KMS-11 (cell line): ENCODE measurements at regions not wholly inside any gene's neighbourhood (a gene's known extent, or its start where the extent isn't known, plus 50 kb on each side); places are given as distances from the start of the nearest gene placed in this dataset.

Experiments used
- H2AFZ ChIP-seq: fragments of 200-600 bp; sonication (generic); 2 replicates; pipeline ENCODE4 v1.6.1; 2016; ENCODE audit warnings: antibody characterized with exemption, mixed run types, low read depth
- H3K27ac ChIP-seq: fragments of 200-600 bp; sonication (generic); 2 replicates; pipeline ENCODE4 v1.6.1; 2016; ENCODE audit warnings: mild to moderate bottlenecking, mixed run types
- H3K27me3 ChIP-seq: fragments of 200-600 bp; sonication (generic); 2 replicates; pipeline ENCODE4 v1.6.1; 2017; ENCODE audit warnings: mild to moderate bottlenecking, low read depth, mixed run types, moderate library complexity; ENCODE audit not compliant: insufficient read depth
- H3K36me3 ChIP-seq: fragments of 200-600 bp; sonication (generic); 2 replicates; pipeline ENCODE4 v1.6.1; 2017; ENCODE audit warnings: mild to moderate bottlenecking, mixed run types; ENCODE audit not compliant: insufficient read depth
- H3K4me1 ChIP-seq: fragments of 200-600 bp; sonication (generic); 2 replicates; pipeline ENCODE4 v1.6.1; 2016; ENCODE audit warnings: mild to moderate bottlenecking, low read depth, mixed run types; ENCODE audit not compliant: poor library complexity, severe bottlenecking
- H3K4me2 ChIP-seq: fragments of 200-600 bp; sonication (generic); 2 replicates; pipeline ENCODE4 v1.7.0; 2016; ENCODE audit warnings: mild to moderate bottlenecking, mixed run types
- H3K4me3 ChIP-seq: fragments of 200-600 bp; sonication (generic); IDR thresholded peaks from 2 replicates; pipeline ENCODE4 v1.6.1; 2017; ENCODE audit warnings: low read depth, low read length, mixed read lengths; ENCODE audit not compliant: insufficient read depth
- H3K79me2 ChIP-seq: fragments of 200-600 bp; sonication (generic); 2 replicates; pipeline ENCODE4 v1.6.1; 2016; ENCODE audit warnings: low read depth, mixed run types; ENCODE audit not compliant: insufficient read depth
- H3K9ac ChIP-seq: fragments of 200-600 bp; sonication (generic); 2 replicates; pipeline ENCODE4 v1.6.1; 2016; ENCODE audit warnings: mild to moderate bottlenecking, mixed run types
- H4K20me1 ChIP-seq: fragments of 200-600 bp; sonication (generic); 2 replicates; pipeline ENCODE4 v1.6.1; 2016; ENCODE audit warnings: mild to moderate bottlenecking, mixed run types; ENCODE audit not compliant: insufficient read depth
- CTCF ChIP-seq: fragments of 200-600 bp; sonication (generic); conservative IDR thresholded peaks from 2 replicates; pipeline ENCODE4 v1.6.1; 2017; ENCODE audit warnings: low read depth, mild to moderate bottlenecking, antibody characterized with exemption, low read length, moderate library complexity, mixed read lengths

GRCh38 chr3:1699361-1699920 is 399.2 kb upstream of the CNTN4 start:
- no peak overlapping the region for H3K4me3 ChIP-seq
- no peak overlapping the region for H3K4me2 ChIP-seq
- no peaks in the 10 kb centered on the region for H3K36me3 ChIP-seq
- TF ChIP-seq CTCF: no peak
- no peaks in the 10 kb centered on the region for H3K27me3 ChIP-seq
- no peaks in the 10 kb centered on the region for H4K20me1 ChIP-seq
- H2AFZ ChIP-seq: no peak overlapping the region
- no peaks in the 10 kb centered on the region for H3K4me1 ChIP-seq
- H3K27ac ChIP-seq: no peak overlapping the region
- no peak overlapping the region for H3K9ac ChIP-seq
- H3K79me2 ChIP-seq: no peaks in the 10 kb centered on the region

GRCh38 chr3:1700650-1701049 is 398.0 kb upstream of the CNTN4 start:
- TF ChIP-seq CTCF: no peak
- no peaks in the 10 kb centered on the region for H3K36me3 ChIP-seq
- H3K27me3 ChIP-seq: no peaks in the 10 kb centered on the region
- no peak overlapping the region for H3K27ac ChIP-seq
- H3K4me3 ChIP-seq: no peak overlapping the region
- no peaks in the 10 kb centered on the region for H4K20me1 ChIP-seq
- no peak overlapping the region for H2AFZ ChIP-seq
- H3K79me2 ChIP-seq: no peaks in the 10 kb centered on the region
- H3K9ac ChIP-seq: no peak overlapping the region
- H3K4me1 ChIP-seq: no peaks in the 10 kb centered on the region
- H3K4me2 ChIP-seq: no peak overlapping the region

GRCh38 chr3:1703169-1703568 is 395.5 kb upstream of the CNTN4 start:
- H3K4me2 ChIP-seq: no peak overlapping the region
- no peaks in the 10 kb centered on the region for H3K27me3 ChIP-seq
- no peaks in the 10 kb centered on the region for H4K20me1 ChIP-seq
- no peaks in the 10 kb centered on the region for H3K36me3 ChIP-seq
- H2AFZ ChIP-seq: no peak overlapping the region
- H3K79me2 ChIP-seq: no peaks in the 10 kb centered on the region
- H3K9ac ChIP-seq: no peak overlapping the region
- H3K4me3 ChIP-seq: no peak overlapping the region
- no peak for TF ChIP-seq CTCF
- no peaks in the 10 kb centered on the region for H3K4me1 ChIP-seq
- no peak overlapping the region for H3K27ac ChIP-seq

- no peaks in the 10 kb centered on the region for H3K4me1 ChIP-seq
- no peak for TF ChIP-seq CTCF
- H3K27me3 ChIP-seq: no peaks in the 10 kb centered on the region
- no peak overlapping the region for H3K4me2 ChIP-seq
- no peak overlapping the region for H3K4me3 ChIP-seq
- H3K27ac ChIP-seq: no peak overlapping the region
- no peak overlapping the region for H3K9ac ChIP-seq
- no peaks in the 10 kb centered on the region for H3K79me2 ChIP-seq
- no peak overlapping the region for H2AFZ ChIP-seq
- no peaks in the 10 kb centered on the region for H3K36me3 ChIP-seq
- H4K20me1 ChIP-seq: no peaks in the 10 kb centered on the region
Observed at GRCh38 chr3:1710663-1711062, 388.0 kb upstream of the CNTN4 start.
